Esophagus mucosa (tissue), 1 donor: ENCODE measurements at regions not wholly inside any gene's neighbourhood (a gene's known extent, or its start where the extent isn't known, plus 50 kb on each side); places are given as distances from the start of the nearest gene placed in this dataset.
A peak's percentile ranks its signal among the peaks of the same experiment; 100 is the strongest.

ENCODE experiments used
- ATAC-seq: fragments of 200-7000 bp; cut with Tn5 transposase; one replicate; pipeline ENCODE4 v1.9.1; 2020
- donor health status: DM: yes; HTN: yes; CAD: no.

GRCh38 chr1:29649189-29650040 lies 413.1 kb downstream of the PTPRU start:
- ATAC-seq: no peak

- ATAC-seq: no peak
These were observed 412.5 kb downstream of the PTPRU start for GRCh38 chr1:29648798-29649188.

- no peak for ATAC-seq
These were observed 411.7 kb downstream of the PTPRU start for GRCh38 chr1:29648026-29648425.

GRCh38 chr1:29647581-29647980 lies 411.3 kb downstream of the PTPRU start:
- ATAC-seq: no peak

- ATAC-seq: no peak
These were observed 409.9 kb downstream of the PTPRU start for GRCh38 chr1:29646161-29646775.

GRCh38 chr1:29645586-29645985 lies 409.3 kb downstream of the PTPRU start:
- ATAC-seq: no peak

GRCh38 chr1:29644812-29645211 lies 408.5 kb downstream of the PTPRU start:
- no peak for ATAC-seq

GRCh38 chr1:29643838-29644440 lies 407.6 kb downstream of the PTPRU start:
- ATAC-seq: no peak

GRCh38 chr1:29643281-29643680 lies 407.0 kb downstream of the PTPRU start:
- ATAC-seq: no peak

- no peak for ATAC-seq
These were observed 406.2 kb downstream of the PTPRU start for GRCh38 chr1:29642519-29642918.

GRCh38 chr1:29641921-29642320 lies 405.6 kb downstream of the PTPRU start:
- ATAC-seq: no peak

- ATAC-seq: no peak
These were observed 404.1 kb downstream of the PTPRU start for GRCh38 chr1:29640428-29640785.

GRCh38 chr1:29639741-29640427 lies 403.6 kb downstream of the PTPRU start:
- peak; percentile 19 for ATAC-seq

- peak; percentile 87 for ATAC-seq
These were observed 402.9 kb downstream of the PTPRU start for GRCh38 chr1:29639156-29639736.

- ATAC-seq: no peak
These were observed 402.0 kb downstream of the PTPRU start for GRCh38 chr1:29638281-29638680.

- no peak for ATAC-seq
These were observed 400.6 kb downstream of the PTPRU start for GRCh38 chr1:29636936-29637335.

GRCh38 chr1:29635501-29636263 lies 399.4 kb downstream of the PTPRU start:
- no peak for ATAC-seq

- no peak for ATAC-seq
These were observed 398.5 kb downstream of the PTPRU start for GRCh38 chr1:29634746-29635335.

- no peak for ATAC-seq
These were observed 398.0 kb downstream of the PTPRU start for GRCh38 chr1:29634324-29634723.

GRCh38 chr1:29633771-29634170 lies 397.4 kb downstream of the PTPRU start:
- ATAC-seq: no peak

GRCh38 chr1:29632806-29633615 lies 396.7 kb downstream of the PTPRU start:
- no peak for ATAC-seq
